Activated CD4-positive, alpha-beta T cell treated with anti-CD3 and anti-CD28 coated beads, Interleukin-2, amount 10 ng/mL, durations not matched to agents 7 days and 5 days (primary cell): ENCODE measurements at regions not wholly inside any gene's neighbourhood (a gene's known extent, or its start where the extent isn't known, plus 50 kb on each side); places are given as distances from the start of the nearest gene placed in this dataset.

Experiments used
- CTCF ChIA-PET: fragments of 350-600 bp; sonication (Branson Sonifier 250); formaldehyde crosslinking; loops from one replicate; lab custom pipeline; 2021; ENCODE audit warnings: antibody characterized with exemption; lab: Charles Lee
- POLR2A ChIA-PET: fragments of 350-600 bp; sonication (Branson Sonifier 250); formaldehyde crosslinking; loops from one replicate; lab custom pipeline; 2021; ENCODE audit warnings: antibody characterized with exemption; lab: Charles Lee
- DNase-seq: peaks from one replicate; pipeline ENCODE4 v3.0.0-alpha.2; 2020
- H3K27ac Mint-ChIP-seq: one replicate; pipeline ENCODE4 v1.8.0; 2021; ENCODE audit warnings: mild to moderate bottlenecking, moderate library complexity, mixed read lengths
- H3K27me3 Mint-ChIP-seq: one replicate; pipeline ENCODE4 v1.8.0; 2021; ENCODE audit warnings: mixed read lengths
- H3K36me3 Mint-ChIP-seq: one replicate; pipeline ENCODE4 v1.8.0; 2021; ENCODE audit warnings: low read depth, mixed read lengths
- H3K4me1 Mint-ChIP-seq: one replicate; pipeline ENCODE4 v1.8.0; 2021; ENCODE audit warnings: mixed read lengths
- H3K4me3 Mint-ChIP-seq: one replicate; pipeline ENCODE4 v1.8.0; 2021; ENCODE audit warnings: mild to moderate bottlenecking, moderate library complexity, mixed read lengths
- H3K9me3 Mint-ChIP-seq: one replicate; pipeline ENCODE4 v1.8.0; 2021; ENCODE audit warnings: mixed read lengths

DNA sequence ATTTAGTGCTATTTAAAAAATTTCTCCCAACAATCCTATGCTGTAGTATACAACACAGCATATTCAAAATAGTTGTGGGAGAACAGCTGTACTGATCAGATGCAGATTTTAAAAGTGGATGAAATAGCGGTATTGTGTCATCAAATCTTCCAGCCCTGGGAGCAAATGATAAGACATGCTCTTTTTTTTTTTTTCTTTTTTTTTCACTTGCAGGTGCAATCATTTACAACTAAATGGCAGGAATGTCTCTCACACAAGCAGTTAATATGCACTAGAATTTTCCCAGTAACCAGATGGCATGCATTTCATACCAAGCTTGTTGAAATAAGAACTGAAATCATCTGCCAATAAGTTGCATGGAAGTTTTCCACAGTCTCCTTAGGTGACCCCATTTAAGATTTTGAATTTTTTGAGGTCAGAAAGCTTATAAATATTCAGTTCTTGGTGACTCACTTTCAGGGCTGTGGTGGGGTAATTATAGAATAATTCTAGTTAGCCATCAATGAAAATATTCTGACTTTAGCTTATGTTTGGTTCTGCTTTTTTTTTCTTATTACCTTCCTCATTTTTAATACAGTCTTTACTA lies 623.9 kb upstream of the NR5A2 start:
- H3K4me3 Mint-ChIP-seq = no peak overlapping the region
- no peaks in the 10 kb centered on the region for H3K36me3 Mint-ChIP-seq
- DNase-seq = no peak
- H3K9me3 Mint-ChIP-seq = no peaks in the 10 kb centered on the region
- peaks cover 3% of the 10 kb centered on the region for H3K27me3 Mint-ChIP-seq
- H3K4me1 Mint-ChIP-seq = peaks cover 10% of the 10 kb centered on the region
- CTCF ChIA-PET = no interaction called here
- no peak overlapping the region for H3K27ac Mint-ChIP-seq
- POLR2A ChIA-PET = no interaction called here

- Mint-ChIP-seq H3K9me3 (no peaks in the 10 kb centered on the region), H3K27me3 (peaks cover 3% of the 10 kb centered on the region), H3K27ac (no peak overlapping the region), H3K4me3 (no peak overlapping the region), H3K4me1 (peaks cover 10% of the 10 kb centered on the region), H3K36me3 (no peaks in the 10 kb centered on the region)
- ChIA-PET CTCF (no interaction called here), POLR2A (no interaction called here)
- no peak for DNase-seq
These were observed 623.3 kb upstream of the NR5A2 start for GRCh38 chr1:199404191-199404590.

DNA sequence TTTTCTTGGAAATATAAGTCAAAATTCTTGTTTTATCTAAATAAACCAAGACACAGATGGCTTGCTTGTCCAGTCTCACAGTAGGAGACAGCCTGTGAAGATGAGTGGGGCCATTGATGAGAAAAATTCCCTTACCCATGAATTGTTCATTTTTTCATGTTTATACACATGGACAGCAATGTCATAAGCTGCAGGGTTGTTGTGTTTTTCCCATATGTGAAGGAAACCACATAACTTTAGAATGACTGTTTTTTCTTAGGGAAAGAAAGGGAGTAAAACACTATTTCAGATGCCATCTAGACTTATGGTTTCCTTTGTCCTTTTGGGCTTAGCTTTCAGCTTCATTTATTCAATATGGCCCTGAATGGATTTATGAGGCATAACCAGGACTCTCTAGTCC lies 622.5 kb upstream of the NR5A2 start:
- DNase-seq = no peak
- H3K9me3 Mint-ChIP-seq = no peaks in the 10 kb centered on the region
- H3K4me1 Mint-ChIP-seq = peaks cover 7% of the 10 kb centered on the region
- POLR2A ChIA-PET = no interaction called here
- CTCF ChIA-PET = no interaction called here
- no peak overlapping the region for H3K27ac Mint-ChIP-seq
- H3K4me3 Mint-ChIP-seq = no peak overlapping the region
- H3K36me3 Mint-ChIP-seq = no peaks in the 10 kb centered on the region
- H3K27me3 Mint-ChIP-seq = peaks cover 3% of the 10 kb centered on the region

DNA sequence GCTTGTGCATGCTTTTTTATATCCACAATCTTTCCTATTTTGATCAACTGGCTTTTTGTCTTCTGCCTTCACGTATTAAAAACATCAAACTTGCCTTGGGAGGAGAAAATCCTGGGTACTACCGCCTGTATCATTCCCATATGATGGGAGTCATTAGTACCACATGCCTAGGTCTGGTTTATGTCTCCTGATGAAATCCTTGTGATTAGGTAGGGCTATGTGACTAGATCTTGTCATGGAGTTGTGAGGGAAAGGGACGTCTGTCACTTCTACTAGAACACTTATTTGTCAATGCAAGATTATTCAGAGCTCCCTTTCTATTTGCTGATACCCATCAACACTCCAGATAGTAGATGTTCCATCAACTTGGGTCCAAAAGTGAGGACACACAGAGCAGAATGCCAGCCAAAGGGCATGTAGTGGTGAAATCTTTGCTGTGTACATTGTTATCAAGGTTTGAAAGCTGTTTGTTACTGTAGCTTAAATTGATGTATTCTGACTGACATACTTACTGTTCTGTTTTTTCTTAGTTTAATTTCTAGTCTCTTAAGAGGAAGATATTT lies 621.8 kb upstream of the NR5A2 start:
- peaks cover 3% of the 10 kb centered on the region for H3K27me3 Mint-ChIP-seq
- CTCF ChIA-PET = no interaction called here
- no peaks in the 10 kb centered on the region for H3K9me3 Mint-ChIP-seq
- no peaks in the 10 kb centered on the region for H3K4me1 Mint-ChIP-seq
- POLR2A ChIA-PET = no interaction called here
- no peaks in the 10 kb centered on the region for H3K36me3 Mint-ChIP-seq
- no peak for DNase-seq
- H3K4me3 Mint-ChIP-seq = no peak overlapping the region
- no peak overlapping the region for H3K27ac Mint-ChIP-seq

- H3K4me1 Mint-ChIP-seq = no peaks in the 10 kb centered on the region
- no peaks in the 10 kb centered on the region for H3K9me3 Mint-ChIP-seq
- DNase-seq = no peak
- no peak overlapping the region for H3K27ac Mint-ChIP-seq
- POLR2A ChIA-PET = no interaction called here
- no peaks in the 10 kb centered on the region for H3K36me3 Mint-ChIP-seq
- CTCF ChIA-PET = no interaction called here
- H3K4me3 Mint-ChIP-seq = no peak overlapping the region
- H3K27me3 Mint-ChIP-seq = peaks cover 2% of the 10 kb centered on the region
These were observed 617.0 kb upstream of the NR5A2 start for GRCh38 chr1:199410462-199410861.

GRCh38 chr1:199411506-199411905 lies 616.0 kb upstream of the NR5A2 start:
- Mint-ChIP-seq H3K9me3 (peaks cover 4% of the 10 kb centered on the region), H3K27ac (no peak overlapping the region), H3K36me3 (no peaks in the 10 kb centered on the region), H3K27me3 (peaks cover 2% of the 10 kb centered on the region), H3K4me3 (no peak overlapping the region), H3K4me1 (no peaks in the 10 kb centered on the region)
- ChIA-PET CTCF (no interaction called here), POLR2A (no interaction called here)
- DNase-seq = no peak

- no peak overlapping the region for H3K4me3 Mint-ChIP-seq
- ChIA-PET POLR2A (no interaction called here), CTCF (interaction anchor here (1.4 kb wide), 1 partner anchor 9 kb away, joined by 4 read pairs; no protein-coding TSS in a partner anchor)
- no peaks in the 10 kb centered on the region for H3K27me3 Mint-ChIP-seq
- peaks cover 4% of the 10 kb centered on the region for H3K9me3 Mint-ChIP-seq
- no peaks in the 10 kb centered on the region for H3K4me1 Mint-ChIP-seq
- H3K36me3 Mint-ChIP-seq = no peaks in the 10 kb centered on the region
- no peak overlapping the region for H3K27ac Mint-ChIP-seq
- DNase-seq = no peak
These were observed 605.3 kb upstream of the NR5A2 start for GRCh38 chr1:199422206-199422605.

DNA sequence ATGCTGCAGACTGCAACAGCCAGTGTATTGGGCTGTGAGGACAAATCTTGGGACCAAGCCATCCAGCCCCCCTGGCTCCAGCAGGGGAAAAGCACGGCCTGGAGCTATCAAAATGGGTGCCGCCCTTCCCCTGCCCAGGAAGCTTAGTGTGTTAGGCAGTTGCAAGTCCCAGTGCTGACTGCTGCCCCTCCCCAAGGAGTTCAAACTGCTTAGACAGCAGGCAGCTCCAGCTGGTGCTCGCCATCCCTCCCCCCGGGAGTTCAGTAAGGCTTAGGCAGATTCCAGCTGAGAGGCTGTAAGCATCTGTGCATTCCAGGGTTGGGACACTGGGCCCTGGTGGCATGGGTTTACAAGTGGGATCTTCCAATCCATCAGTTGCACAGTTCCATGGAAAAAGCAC lies 579.6 kb upstream of the NR5A2 start:
- Mint-ChIP-seq H3K4me3 (no peak overlapping the region), H3K27me3 (peaks cover 13% of the 10 kb centered on the region), H3K36me3 (no peaks in the 10 kb centered on the region), H3K4me1 (no peaks in the 10 kb centered on the region), H3K27ac (no peak overlapping the region), H3K9me3 (no peaks in the 10 kb centered on the region)
- CTCF ChIA-PET = no interaction called here
- no peak for DNase-seq
- POLR2A ChIA-PET = no interaction called here

DNA sequence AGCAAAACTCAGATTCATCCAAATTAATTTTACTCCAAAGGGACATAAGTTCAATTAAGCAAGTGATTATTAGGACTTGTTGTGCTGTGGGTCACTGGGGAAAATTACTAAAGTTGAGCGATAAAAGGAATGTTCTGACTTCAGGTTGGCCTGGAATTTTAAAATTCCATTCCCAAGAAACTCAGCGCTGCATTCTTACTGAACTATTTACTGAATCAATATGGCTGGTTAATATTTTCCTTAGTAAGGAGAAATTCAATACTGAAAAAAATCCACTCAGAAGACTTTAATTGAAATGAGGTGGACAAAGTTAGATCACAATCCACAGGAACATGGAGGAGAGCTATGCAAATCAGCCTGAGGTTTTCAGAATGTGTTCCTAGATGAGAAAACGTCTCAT lies 578.9 kb upstream of the NR5A2 start:
- no peaks in the 10 kb centered on the region for H3K36me3 Mint-ChIP-seq
- H3K27ac Mint-ChIP-seq = no peak overlapping the region
- H3K9me3 Mint-ChIP-seq = no peaks in the 10 kb centered on the region
- ChIA-PET POLR2A (no interaction called here), CTCF (no interaction called here)
- H3K4me1 Mint-ChIP-seq = no peaks in the 10 kb centered on the region
- no peak for DNase-seq
- H3K4me3 Mint-ChIP-seq = no peak overlapping the region
- H3K27me3 Mint-ChIP-seq = peaks cover 13% of the 10 kb centered on the region

GRCh38 chr1:199449221-199449620 lies 578.3 kb upstream of the NR5A2 start:
- Mint-ChIP-seq H3K4me3 (no peak overlapping the region), H3K27me3 (peaks cover 11% of the 10 kb centered on the region), H3K27ac (no peak overlapping the region), H3K36me3 (no peaks in the 10 kb centered on the region), H3K4me1 (no peaks in the 10 kb centered on the region), H3K9me3 (no peaks in the 10 kb centered on the region)
- POLR2A ChIA-PET = no interaction called here
- CTCF ChIA-PET = interaction anchor here (1.5 kb wide), 1 partner anchor 15 kb away, joined by 3 read pairs; no protein-coding TSS in a partner anchor
- no peak for DNase-seq

- CTCF ChIA-PET = interaction anchor here (1.5 kb wide), 1 partner anchor 14 kb away, joined by 3 read pairs; no protein-coding TSS in a partner anchor
- no peak for DNase-seq
- Mint-ChIP-seq H3K36me3 (no peaks in the 10 kb centered on the region), H3K4me3 (no peak overlapping the region), H3K27me3 (peaks cover 10% of the 10 kb centered on the region), H3K9me3 (no peaks in the 10 kb centered on the region), H3K27ac (no peak overlapping the region), H3K4me1 (no peaks in the 10 kb centered on the region)
- POLR2A ChIA-PET = no interaction called here
These were observed 577.8 kb upstream of the NR5A2 start for GRCh38 chr1:199449681-199450080.

GRCh38 chr1:199452627-199453026 lies 574.9 kb upstream of the NR5A2 start:
- Mint-ChIP-seq H3K9me3 (no peaks in the 10 kb centered on the region), H3K4me1 (no peaks in the 10 kb centered on the region), H3K27me3 (no peaks in the 10 kb centered on the region), H3K27ac (no peak overlapping the region), H3K36me3 (no peaks in the 10 kb centered on the region), H3K4me3 (no peak overlapping the region)
- DNase-seq = no peak
- POLR2A ChIA-PET = no interaction called here
- CTCF ChIA-PET = no interaction called here

- H3K27me3 Mint-ChIP-seq = no peaks in the 10 kb centered on the region
- H3K4me3 Mint-ChIP-seq = no peak overlapping the region
- no peak for DNase-seq
- H3K36me3 Mint-ChIP-seq = no peaks in the 10 kb centered on the region
- H3K27ac Mint-ChIP-seq = no peak overlapping the region
- ChIA-PET POLR2A (no interaction called here), CTCF (no interaction called here)
- no peaks in the 10 kb centered on the region for H3K9me3 Mint-ChIP-seq
- no peaks in the 10 kb centered on the region for H3K4me1 Mint-ChIP-seq
These were observed 573.8 kb upstream of the NR5A2 start for GRCh38 chr1:199453723-199454122.

DNA sequence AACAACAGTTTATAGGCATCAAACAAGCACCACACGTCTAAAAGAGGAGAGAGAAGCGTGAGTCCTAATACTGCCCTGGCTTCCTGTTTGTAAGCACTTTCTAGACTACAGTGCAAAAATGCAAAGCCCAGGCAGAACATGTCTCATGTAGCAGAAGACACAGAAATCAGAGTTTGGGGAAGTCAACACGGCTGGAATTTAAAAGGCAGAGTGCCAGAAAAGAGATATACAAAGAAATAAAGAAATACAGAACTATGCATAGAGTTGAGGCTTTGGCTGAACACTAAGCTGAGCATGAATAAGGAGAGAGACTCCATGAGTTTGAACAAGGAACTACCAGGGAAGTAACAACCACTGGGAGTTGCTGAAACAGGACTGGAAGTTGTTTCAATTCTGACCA lies 566.6 kb upstream of the NR5A2 start:
- DNase-seq = no peak
- POLR2A ChIA-PET = interaction anchor here (0.5 kb wide), 1 partner anchor 23 kb away, joined by 3 read pairs; no protein-coding TSS in a partner anchor
- H3K27ac Mint-ChIP-seq = no peak overlapping the region
- no peaks in the 10 kb centered on the region for H3K4me1 Mint-ChIP-seq
- no peak overlapping the region for H3K4me3 Mint-ChIP-seq
- CTCF ChIA-PET = no interaction called here
- H3K9me3 Mint-ChIP-seq = no peaks in the 10 kb centered on the region
- H3K27me3 Mint-ChIP-seq = no peaks in the 10 kb centered on the region
- no peaks in the 10 kb centered on the region for H3K36me3 Mint-ChIP-seq
